ENCODE measurements at regions not wholly inside any gene's neighbourhood (a gene's known extent, or its start where the extent isn't known, plus 50 kb on each side); places are given as distances from the start of the nearest gene placed in this dataset.

GRCh38 chr10:22807238-22807637, 92.9 kb upstream of the PIP4K2A start:
- TF ChIP-seq GATA2 (IDR thresholded peaks at IDR 0.05; ENCODE audit: low read depth, low read length) (no peak), GATA3 (IDR thresholded peaks at IDR 0.05; ENCODE audit: low read depth, low read length) (no peak)
